CD4-positive, alpha-beta T cell treated with Interleukin-6 for 4 hours (primary cell): ENCODE measurements at regions not wholly inside any gene's neighbourhood (a gene's known extent, or its start where the extent isn't known, plus 50 kb on each side); places are given as distances from the start of the nearest gene placed in this dataset.
"Not testable (repeated sequence)": the region's sequence is repeated elsewhere in the genome, so short reads cannot be mapped to it uniquely, and the experiment has no call there.

Experiments used
- DNase-seq: peaks from one replicate; pipeline ENCODE4 v3.0.0-alpha.2; 2020; ENCODE audit warnings: mixed read lengths

DNA sequence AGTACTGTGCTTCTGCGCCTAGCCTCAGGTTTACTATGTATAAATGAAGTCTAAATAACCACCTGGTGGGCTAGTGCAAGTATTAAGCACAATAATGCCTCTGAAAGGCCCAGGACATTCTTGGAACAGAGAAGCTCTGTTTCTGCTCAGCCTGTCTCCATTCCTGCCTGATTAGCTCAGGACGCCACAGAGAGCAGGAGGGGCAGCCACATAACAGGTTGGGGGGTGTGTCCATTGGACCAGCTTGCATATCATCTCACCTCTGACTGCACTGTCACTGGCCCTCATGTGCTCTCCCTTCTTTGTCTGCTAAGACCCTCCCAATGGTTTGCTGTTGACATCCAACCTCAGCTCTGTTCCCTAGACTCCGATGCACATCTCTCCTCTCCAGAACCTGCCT lies 52.8 kb upstream of the IKZF1 start:
- no peak for DNase-seq

GRCh38 chr7:50246551-50246950 lies 58.0 kb upstream of the IKZF1 start:
- no peak for DNase-seq

DNA sequence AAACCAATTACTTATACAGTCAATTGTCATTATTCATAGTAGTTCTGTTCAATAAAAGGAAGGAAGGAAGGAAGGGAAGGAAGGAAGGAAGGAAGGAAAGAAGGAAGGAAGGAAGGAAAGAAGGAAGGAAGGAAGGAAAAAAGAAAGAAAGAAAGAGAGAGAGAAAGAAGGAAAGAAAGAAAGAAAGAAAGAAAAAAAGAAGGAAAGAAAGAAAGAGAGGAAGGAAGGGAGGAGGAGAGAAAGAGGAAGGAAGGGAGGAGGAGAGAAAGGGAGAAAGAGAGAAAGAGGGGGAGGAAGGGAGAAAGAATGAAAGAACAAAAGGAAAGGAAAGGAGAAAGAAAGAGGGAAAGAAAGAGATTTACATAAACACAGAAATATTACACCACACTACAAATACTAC lies 62.4 kb upstream of the IKZF1 start:
- not testable (repeated sequence) for DNase-seq

- not testable (repeated sequence) for DNase-seq
These were observed 63.8 kb upstream of the IKZF1 start for GRCh38 chr7:50240699-50241098.

DNA sequence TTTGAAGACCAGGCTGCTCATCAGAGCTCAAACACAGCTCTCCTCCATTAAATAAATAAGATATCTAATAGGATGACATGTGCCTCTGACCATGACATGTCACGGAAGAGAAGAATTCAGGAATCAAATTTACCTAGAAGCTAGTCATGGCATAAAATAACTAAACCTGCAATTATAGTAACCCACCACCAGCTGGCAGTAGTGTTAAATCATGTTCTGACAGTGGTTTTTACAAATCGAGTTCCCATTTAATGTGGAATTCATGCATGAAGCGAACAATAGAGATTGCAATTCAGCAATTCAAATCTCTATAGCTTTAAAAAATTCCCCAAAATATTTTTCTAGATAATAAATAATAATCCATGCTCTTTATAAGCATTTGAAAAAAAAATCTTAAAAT lies 74.6 kb upstream of the IKZF1 start:
- DNase-seq = peak; percentile 48

GRCh38 chr7:50228148-50228547 lies 76.4 kb upstream of the IKZF1 start:
- no peak for DNase-seq

GRCh38 chr7:50227726-50228125 lies 76.8 kb upstream of the IKZF1 start:
- DNase-seq = peak; percentile 18

DNA sequence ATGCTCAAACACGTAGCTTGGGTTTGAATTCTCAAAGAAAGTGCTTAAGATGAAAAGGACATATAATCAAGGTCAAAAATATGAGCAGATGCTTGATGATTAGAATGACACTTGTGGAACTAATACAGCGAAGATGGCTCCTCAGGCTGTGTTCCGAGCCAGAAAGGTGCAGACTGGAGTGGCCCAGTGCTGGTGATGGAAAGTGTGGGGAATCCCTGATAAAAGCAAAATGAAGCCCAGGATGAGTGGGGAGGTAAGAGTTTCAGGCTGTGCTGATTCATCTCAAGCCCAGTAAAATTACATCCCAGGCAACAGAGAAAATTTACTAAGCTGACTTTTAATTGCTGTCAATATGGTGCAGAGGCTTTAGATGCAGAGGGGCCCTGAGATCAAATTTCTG lies 77.8 kb upstream of the IKZF1 start:
- DNase-seq = no peak

- DNase-seq = no peak
These were observed 78.4 kb upstream of the IKZF1 start for GRCh38 chr7:50226145-50226544.

GRCh38 chr7:50221433-50221832 lies 83.1 kb upstream of the IKZF1 start:
- DNase-seq = no peak

DNA sequence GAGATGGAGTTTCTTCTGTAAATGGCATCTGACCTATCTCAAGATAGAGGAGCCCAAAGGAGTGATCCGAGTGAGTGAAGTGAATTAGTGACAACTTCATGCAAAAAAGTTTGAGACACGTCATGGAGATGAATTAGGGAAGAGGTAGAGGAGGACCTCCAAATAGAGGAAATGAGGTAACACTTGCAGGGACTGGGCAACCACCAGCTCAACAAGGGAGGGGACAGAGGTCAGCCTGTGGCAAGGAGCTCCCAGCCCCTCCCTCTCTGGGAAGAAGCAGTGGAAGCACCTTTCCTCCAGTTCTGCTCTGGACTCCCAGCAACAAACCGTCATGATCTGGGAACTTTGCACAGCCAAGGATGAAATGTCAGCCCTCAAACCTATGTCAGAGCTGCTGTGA lies 83.5 kb upstream of the IKZF1 start:
- no peak for DNase-seq

DNA sequence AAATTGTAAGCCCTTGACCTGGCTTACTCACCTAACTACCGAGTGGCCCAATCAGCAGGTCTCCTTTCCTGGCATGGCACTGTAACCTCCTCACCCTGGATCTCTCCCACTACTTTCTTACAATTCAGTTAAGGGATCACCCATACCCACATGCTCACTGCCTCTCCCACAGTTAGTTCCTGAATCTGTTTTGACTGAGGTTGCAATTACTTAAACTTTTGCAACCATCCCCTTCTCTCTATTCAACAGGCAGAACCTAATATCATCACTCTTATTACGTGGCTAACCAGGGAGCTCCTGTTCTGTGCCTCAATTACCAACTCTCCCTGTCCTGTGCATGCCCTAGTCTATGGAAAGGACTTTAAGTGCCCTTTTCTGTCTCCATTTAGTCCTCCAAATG lies 84.2 kb upstream of the IKZF1 start:
- DNase-seq = no peak

- DNase-seq = no peak
These were observed 86.7 kb upstream of the IKZF1 start for GRCh38 chr7:50217821-50218281.

DNA sequence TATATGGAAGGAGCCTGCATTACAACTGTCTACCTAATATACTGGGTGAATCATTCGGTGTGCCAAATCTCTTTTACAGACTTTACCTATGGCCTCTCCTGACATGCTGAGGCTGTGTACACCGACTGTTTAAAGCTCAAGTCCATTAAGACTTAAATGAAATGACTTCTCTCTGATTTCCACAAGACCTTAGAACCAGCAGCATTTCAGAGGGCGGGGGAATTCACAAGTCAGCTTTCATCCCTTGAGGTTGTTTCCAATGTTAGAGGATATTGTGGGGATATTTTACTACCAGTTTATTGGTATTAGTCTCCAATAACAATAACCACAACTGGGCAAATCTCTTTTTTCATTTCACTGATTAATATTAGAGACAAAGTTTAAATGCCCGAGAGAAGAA lies 87.1 kb upstream of the IKZF1 start:
- no peak for DNase-seq

DNA sequence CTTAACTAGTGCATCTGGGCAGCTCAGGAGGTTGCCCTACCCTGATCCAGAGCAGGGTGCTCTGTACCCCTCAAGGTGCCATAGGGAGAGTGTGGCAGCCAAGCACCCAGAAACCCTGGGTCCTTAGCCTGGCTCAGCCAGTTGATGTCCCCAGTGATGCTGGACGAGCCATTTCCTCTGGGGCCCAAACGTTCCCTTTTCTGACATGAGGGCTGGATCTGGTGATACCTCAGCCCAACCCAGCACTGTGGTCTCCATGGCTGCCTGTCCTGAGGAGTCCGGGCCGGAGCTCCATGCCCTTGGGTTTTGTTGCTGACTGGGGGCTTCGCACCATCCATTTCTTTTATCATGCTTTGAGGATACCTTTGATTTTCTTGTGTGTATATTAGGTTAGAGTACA lies 87.9 kb upstream of the IKZF1 start:
- DNase-seq = no peak

DNA sequence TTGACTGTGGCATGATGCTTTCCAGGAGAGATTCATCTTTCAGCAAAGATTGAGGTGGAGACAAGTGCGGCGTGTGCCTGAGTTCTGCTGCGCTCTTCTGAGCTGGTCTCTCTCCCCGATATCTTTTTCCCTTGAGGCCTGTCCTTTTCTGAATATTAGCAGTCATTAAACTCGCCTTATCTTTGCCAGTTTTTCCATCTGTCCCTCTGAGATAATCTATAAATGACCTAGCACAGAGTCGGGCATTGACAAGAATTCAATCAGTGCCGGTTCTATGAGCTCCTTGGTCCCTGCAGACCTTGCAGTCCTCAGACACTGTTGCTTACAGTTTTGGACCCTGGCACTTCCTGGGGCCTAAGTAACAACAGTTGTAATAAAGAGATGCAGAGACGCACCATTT lies 89.7 kb upstream of the IKZF1 start:
- no peak for DNase-seq

- DNase-seq = no peak
These were observed 90.3 kb upstream of the IKZF1 start for GRCh38 chr7:50214126-50214670.

DNA sequence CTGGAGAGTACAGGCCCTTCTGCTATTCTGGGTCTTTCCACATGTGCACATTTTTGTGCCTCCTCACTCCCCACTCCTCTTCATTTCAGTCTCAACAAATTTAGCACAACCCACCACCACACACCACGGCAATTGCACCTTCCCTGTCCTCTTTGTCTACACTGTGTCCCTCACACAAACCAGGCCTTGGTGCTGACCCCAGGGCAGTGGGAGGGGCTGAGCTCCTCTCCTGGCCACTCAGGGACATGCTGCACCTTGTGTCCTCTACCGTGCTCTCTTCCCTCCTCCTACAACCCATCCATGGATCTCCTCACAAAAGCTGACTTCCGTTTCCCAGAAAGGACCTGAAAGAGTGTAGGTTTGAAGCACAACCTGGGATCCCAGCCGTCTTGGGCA lies 90.9 kb upstream of the IKZF1 start:
- no peak for DNase-seq

DNA sequence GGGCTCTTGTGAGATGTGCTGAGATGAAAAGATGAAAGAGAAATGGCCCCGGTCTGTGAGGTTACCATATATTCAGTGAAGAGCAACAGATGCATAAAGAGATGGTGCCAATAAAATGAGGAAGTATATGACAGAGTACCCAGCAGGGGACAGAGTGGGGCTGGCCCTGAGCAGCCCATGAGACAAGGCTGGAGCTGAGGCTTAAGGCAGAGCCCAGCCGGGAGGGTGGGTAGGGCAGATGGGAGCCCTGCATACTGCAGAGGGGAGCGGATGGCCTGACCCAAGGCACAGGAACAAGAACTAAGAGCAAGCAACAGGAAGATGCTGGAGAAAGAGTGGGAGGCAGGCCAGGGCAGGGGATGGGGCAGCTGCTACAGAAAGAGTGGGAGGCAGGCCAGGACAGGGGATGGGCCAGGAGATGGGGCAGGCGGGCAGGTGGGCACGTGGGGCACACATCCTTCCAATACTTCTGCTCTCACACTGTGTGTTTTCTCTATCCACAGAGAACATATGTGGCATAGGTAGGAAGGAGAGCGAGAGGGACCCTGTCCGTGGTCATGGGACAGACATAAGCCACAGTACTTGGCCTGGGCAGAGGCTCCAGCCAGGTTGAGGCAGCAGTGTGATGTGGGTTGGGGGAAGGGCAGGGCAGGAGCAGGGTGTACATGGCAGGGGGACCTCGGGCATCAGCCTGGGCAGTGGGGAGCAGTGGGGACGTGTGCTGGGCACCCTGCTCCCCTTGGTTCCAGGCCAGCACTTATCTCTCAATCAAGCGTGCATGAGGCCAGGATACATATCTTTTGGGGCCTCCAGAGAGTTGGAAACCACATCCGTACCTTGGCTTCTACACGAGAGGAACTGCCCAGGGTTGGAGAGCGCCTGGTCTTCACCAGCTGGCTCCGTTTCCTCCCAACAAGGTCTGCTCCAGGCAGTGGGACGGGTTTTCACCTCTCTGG lies 91.6 kb upstream of the IKZF1 start:
- peak; percentile 59 for DNase-seq

DNA sequence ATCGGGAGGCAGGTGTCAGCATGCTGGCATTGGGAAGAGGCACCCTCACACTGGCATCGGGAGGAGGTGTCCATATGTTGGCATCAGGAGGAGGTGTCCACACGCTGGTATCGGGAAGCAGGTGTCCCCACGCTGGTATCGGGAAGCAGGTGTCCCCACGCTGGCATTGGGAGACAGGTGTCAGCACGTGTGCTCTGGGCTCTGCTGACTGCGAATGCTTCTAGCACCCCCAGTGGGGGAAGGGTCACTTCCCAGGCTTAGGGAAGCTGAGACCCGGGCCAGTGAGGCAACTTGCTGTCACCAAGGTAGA lies 92.5 kb upstream of the IKZF1 start:
- no peak for DNase-seq

DNA sequence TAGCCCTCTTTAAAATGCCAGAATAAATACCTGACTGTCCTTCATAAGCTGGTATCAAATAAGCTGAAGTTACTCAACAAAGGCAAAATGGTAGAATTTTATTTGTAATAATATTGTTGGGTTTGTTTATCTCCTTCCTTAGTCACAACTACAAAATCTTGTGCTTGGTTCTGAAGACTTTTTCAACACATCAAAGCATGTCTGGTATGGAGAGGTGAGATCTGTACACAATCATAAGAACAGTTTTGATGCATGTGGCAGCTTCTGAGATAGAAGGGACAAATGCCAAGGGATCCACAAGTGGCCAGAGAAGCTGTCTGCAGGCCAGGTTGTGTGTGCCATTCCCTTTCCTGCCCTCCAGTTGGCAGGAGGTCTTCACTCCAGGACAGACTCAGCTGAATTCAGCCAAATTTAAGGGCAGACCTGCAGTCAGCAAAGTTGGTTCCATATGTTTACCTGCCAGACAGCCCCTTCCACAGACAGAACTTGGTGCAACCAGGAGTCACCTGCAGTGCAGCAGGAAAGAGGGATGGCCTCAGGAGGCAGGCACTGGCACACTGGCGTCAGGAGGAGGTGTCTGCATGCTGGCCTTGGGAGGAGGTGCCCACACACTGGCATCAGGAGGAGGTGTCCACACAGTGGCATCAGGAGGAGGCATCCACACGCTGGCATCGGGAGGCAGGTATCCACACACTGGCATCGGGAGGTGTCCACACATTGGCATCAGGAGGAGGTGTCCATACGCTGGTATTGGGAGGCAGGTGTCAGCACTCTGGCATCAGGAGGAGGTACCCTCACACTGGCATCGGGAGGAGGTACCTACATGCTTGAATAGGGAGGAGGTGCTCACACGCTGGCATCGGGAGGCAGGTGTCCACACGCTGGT lies 93.1 kb upstream of the IKZF1 start:
- no peak for DNase-seq

- DNase-seq = peak; percentile 30
These were observed 93.8 kb upstream of the IKZF1 start for GRCh38 chr7:50210706-50211115.

- DNase-seq = peak; percentile 57
These were observed 94.9 kb upstream of the IKZF1 start for GRCh38 chr7:50209461-50210135.
